K562 (cell line): ENCODE measurements at regions not wholly inside any gene's neighbourhood (a gene's known extent, or its start where the extent isn't known, plus 50 kb on each side); places are given as distances from the start of the nearest gene placed in this dataset.

Experiments
- ATAC-seq: fragments of 200-7000 bp; cut with Tn5 transposase; 3 replicates; pipeline ENCODE4 v1.9.1; 2020; ENCODE audit warnings: moderate library complexity
- BruUV-seq: library from RNA; stranded (reverse); fragments of 400-500 nt; replicated peaks from 2 replicates; lab custom pipeline; 2021; lab: Mats Ljungman, UMichigan
- CTCF ChIA-PET: fragments of 300-600 bp; formaldehyde crosslinking; extraction: SDS; loops from one replicate; lab custom pipeline; 2021; ENCODE audit warnings: low intra/inter-chr PET ratio; lab: Yijun Ruan, JAX
- POLR2A ChIA-PET: fragments of 300-600, 350-650 bp; sonication (Branson Sonifier 250); formaldehyde crosslinking; extraction: SDS; loops from one replicate; lab custom pipeline; 2021; ENCODE audit warnings: antibody characterized with exemption, inconsistent platforms; lab: Yijun Ruan, JAX
- DNase-seq, 4 experiments: peaks; one replicate each; pipeline versions ENCODE4 v3.0.0 to v3.0.0-alpha.2; 2011 to 2018; ENCODE audit warnings: low spot score in 3 of 4, mixed read lengths in 3 of 4; ENCODE audit errors: extremely low read depth in 1 of 4
- FAIRE-seq: peaks from 2 replicates; lab custom pipeline; 2011; peaks lifted over from hg19 to GRCh38; lab: Jason Lieb, UNC
- H2AFZ ChIP-seq: 2 replicates; pipeline ENCODE4 v1.6.0; 2011; ENCODE audit warnings: low read depth, low read length, control low read depth, inconsistent platforms
- H3K27ac ChIP-seq: fragments of 200-600 bp; 3 replicates; pipeline ENCODE4 v1.8.0; 2011; ENCODE audit warnings: low read depth, mild to moderate bottlenecking, control low read depth, inconsistent platforms, low read length, moderate library complexity, mixed read lengths; ENCODE audit errors: extremely low read depth
- H3K27me3 ChIP-seq, 2 experiments: fragments of 300-600 bp in 1 of 2; 2 replicates in 1 of 2; 3 replicates in 1 of 2; pipeline versions ENCODE4 v1.6.0 to v1.8.0; 2011; ENCODE audit warnings: inconsistent platforms in 2 of 2, low read length in 2 of 2, mild to moderate bottlenecking in 1 of 2, mixed read lengths in 1 of 2, moderate library complexity in 1 of 2; ENCODE audit not compliant: control insufficient read depth in 2 of 2, insufficient read depth in 2 of 2
- H3K36me3 ChIP-seq: fragments of 300-600 bp; 3 replicates; pipeline ENCODE4 v1.8.0; 2011; ENCODE audit warnings: mild to moderate bottlenecking, low read length, inconsistent platforms; ENCODE audit not compliant: control insufficient read depth, insufficient read depth
- H3K4me1 ChIP-seq, 2 experiments: fragments of 200-600 bp in 1 of 2; replicated peaks in 1 of 2; 2 replicates in 1 of 2; 3 replicates in 1 of 2; pipeline versions ENCODE4 v1.5.1 to v1.8.0; 2011; ENCODE audit warnings: inconsistent platforms in 2 of 2, low read length in 2 of 2, mild to moderate bottlenecking in 1 of 2, mixed read lengths in 1 of 2, moderate library complexity in 1 of 2; ENCODE audit not compliant: control insufficient read depth in 2 of 2, insufficient read depth in 2 of 2
- H3K4me2 ChIP-seq: 2 replicates; pipeline ENCODE4 v1.6.1; 2011; ENCODE audit warnings: low read length, control low read depth, inconsistent platforms, mixed read lengths; ENCODE audit not compliant: insufficient read depth
- H3K4me3 ChIP-seq: fragments of 200-600 bp; sonication (generic), shearing (Covaris generic); 2 replicates; pipeline ENCODE4 v1.5.1; 2016; ENCODE audit warnings: control low read depth, inconsistent platforms
- H3K79me2 ChIP-seq: fragments of 200-600 bp; 3 replicates; pipeline ENCODE4 v1.8.0; 2011; ENCODE audit warnings: low read length, inconsistent platforms; ENCODE audit not compliant: control insufficient read depth, insufficient read depth
- H3K9ac ChIP-seq, 2 experiments: 2 replicates each; pipeline versions ENCODE4 v1.6.0 to v1.6.1; 2011; ENCODE audit warnings: low read depth in 2 of 2, low read length in 2 of 2, control low read depth in 1 of 2, inconsistent platforms in 1 of 2, mild to moderate bottlenecking in 1 of 2, mixed read lengths in 1 of 2; ENCODE audit not compliant: insufficient read depth in 1 of 2
- H3K9me1 ChIP-seq: one replicate; pipeline ENCODE4 v1.6.0; 2011; ENCODE audit warnings: inconsistent platforms, mild to moderate bottlenecking, low read length, moderate library complexity; ENCODE audit not compliant: control insufficient read depth, insufficient read depth
- H3K9me3 ChIP-seq: replicated peaks from 2 replicates; pipeline ENCODE4 v1.5.1; 2011; ENCODE audit warnings: low read depth, low read length, inconsistent platforms; ENCODE audit not compliant: control insufficient read depth, insufficient read depth
- H4K20me1 ChIP-seq: replicated peaks from 2 replicates; pipeline ENCODE4 v1.6.1; 2011; ENCODE audit warnings: low read length, inconsistent platforms, mixed read lengths; ENCODE audit not compliant: control insufficient read depth, insufficient read depth
- EWSR1 ChIP-seq: fragments of 450-650 bp; IDR thresholded peaks from 2 replicates; pipeline ENCODE4 v1.6.1; 2018; ENCODE audit warnings: borderline replicate concordance, mild to moderate bottlenecking, low read depth, moderate library complexity; ENCODE audit not compliant: partially characterized antibody
- FOSL1 ChIP-seq: fragments of 200-800 bp; sonication (Bioruptor generic); conservative IDR thresholded peaks from 2 replicates; pipeline ENCODE4 v1.6.1; 2016; ENCODE audit warnings: missing genetic modification characterization, missing compliant biosample characterization
- FOXK1 ChIP-seq: sonication (generic); formaldehyde crosslinking; IDR thresholded peaks from 2 replicates; pipeline ENCODE4 v1.8.0; 2022; ENCODE audit warnings: missing genetic modification reagents, mild to moderate bottlenecking, borderline replicate concordance
- ILK ChIP-seq: fragments of 450-650 bp; IDR thresholded peaks from 2 replicates; pipeline ENCODE4 v1.6.1; 2016; ENCODE audit warnings: missing genetic modification characterization, low read depth, mild to moderate bottlenecking, missing compliant biosample characterization, moderate library complexity, borderline replicate concordance
- MCM5 ChIP-seq: fragments of 450-650 bp; IDR thresholded peaks from 2 replicates; pipeline ENCODE4 v1.6.1; 2016; ENCODE audit warnings: low read depth
- NCOA6 ChIP-seq: fragments of 450-650 bp; IDR thresholded peaks from 2 replicates; pipeline ENCODE4 v1.6.1; 2017; ENCODE audit warnings: mild to moderate bottlenecking
- NR3C1 ChIP-seq: sonication (generic); formaldehyde crosslinking; IDR thresholded peaks from 2 replicates; pipeline ENCODE4 v1.8.1; 2022; ENCODE audit warnings: missing genetic modification reagents
- RBM22 ChIP-seq: fragments of 200-400 bp; formaldehyde crosslinking; IDR thresholded peaks from 2 replicates; pipeline ENCODE4 v1.6.1; 2018; ENCODE audit warnings: low read length, low read depth; ENCODE audit not compliant: poor library complexity, severe bottlenecking
- ZEB2 ChIP-seq: fragments of 450-650 bp; IDR thresholded peaks from 2 replicates; pipeline ENCODE4 v1.6.1; 2016
- ZNF347 ChIP-seq: fragments of 450-650 bp; formaldehyde crosslinking; IDR thresholded peaks from 2 replicates; pipeline ENCODE4 v1.4.0; 2020; ENCODE audit warnings: low read depth, mild to moderate bottlenecking, moderate library complexity
- ZNF551 ChIP-seq: fragments of 250-450 bp; sonication (Bioruptor Pico); IDR thresholded peaks from 2 replicates; pipeline ENCODE4 v1.5.0; 2021; ENCODE audit warnings: mild to moderate bottlenecking, moderate library complexity
- ZNF668 ChIP-seq: fragments of 250-450 bp; sonication (Bioruptor Pico); IDR thresholded peaks from 2 replicates; pipeline ENCODE4 v1.8.0; 2022; ENCODE audit warnings: mild to moderate bottlenecking, inconsistent platforms
- WGBS: fragments of 100-300 bp; shearing (Covaris generic); methylation state at CpG from one replicate; pipeline ENCODE4 v1.1.6; 2016; ENCODE audit warnings: low coverage, mixed read lengths; ENCODE audit not compliant: insufficient coverage; ENCODE audit errors: missing lambda C conversion rate; 5-methylcytosine and 5-hydroxymethylcytosine counted together
- in situ Hi-C: fragments of 300-500 bp; cut with MboI; formaldehyde crosslinking; loops from 4 replicates; pipeline ENCODE4 v1.15.0; 2018; ENCODE audit warnings: inconsistent platforms, mixed read lengths
- intact Hi-C: fragments of 100-400 bp; cut with micrococcal nuclease; formaldehyde crosslinking; loops from 2 replicates; pipeline ENCODE4 v1.14.2; 2022
- TF ChIP-seq, protein P1 (sequence below): fragments of 450-650 bp; IDR thresholded peaks from 2 replicates; pipeline ENCODE4 v1.6.1; 2018; ENCODE audit not compliant: partially characterized antibody
- TF ChIP-seq, protein P2 (sequence below): fragments of 250-450 bp; sonication (Bioruptor Pico); IDR thresholded peaks from 2 replicates; pipeline ENCODE4 v1.5.0; 2022; ENCODE audit warnings: mild to moderate bottlenecking

DNA sequence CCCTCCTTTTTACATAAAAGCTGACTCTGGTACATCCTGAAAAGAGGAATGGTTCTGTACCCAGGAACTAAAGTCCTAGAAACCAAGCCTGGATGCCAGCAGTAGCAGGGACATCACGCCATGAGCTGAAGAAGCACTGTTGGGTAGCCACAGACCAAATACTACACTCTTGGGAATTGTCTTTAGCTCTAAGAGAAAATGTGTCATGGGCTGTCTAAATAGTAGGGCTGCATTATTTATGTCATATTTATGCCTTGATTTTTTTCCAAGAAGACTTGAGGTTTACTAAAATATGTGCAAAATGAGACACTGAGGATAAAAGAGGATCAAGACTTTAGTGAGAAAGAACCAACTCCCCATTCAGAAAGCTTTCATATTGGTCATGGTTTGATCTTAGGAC lies 213.6 kb downstream of the RAB38 start (continued):
- TF ChIP-seq, protein P1, sequence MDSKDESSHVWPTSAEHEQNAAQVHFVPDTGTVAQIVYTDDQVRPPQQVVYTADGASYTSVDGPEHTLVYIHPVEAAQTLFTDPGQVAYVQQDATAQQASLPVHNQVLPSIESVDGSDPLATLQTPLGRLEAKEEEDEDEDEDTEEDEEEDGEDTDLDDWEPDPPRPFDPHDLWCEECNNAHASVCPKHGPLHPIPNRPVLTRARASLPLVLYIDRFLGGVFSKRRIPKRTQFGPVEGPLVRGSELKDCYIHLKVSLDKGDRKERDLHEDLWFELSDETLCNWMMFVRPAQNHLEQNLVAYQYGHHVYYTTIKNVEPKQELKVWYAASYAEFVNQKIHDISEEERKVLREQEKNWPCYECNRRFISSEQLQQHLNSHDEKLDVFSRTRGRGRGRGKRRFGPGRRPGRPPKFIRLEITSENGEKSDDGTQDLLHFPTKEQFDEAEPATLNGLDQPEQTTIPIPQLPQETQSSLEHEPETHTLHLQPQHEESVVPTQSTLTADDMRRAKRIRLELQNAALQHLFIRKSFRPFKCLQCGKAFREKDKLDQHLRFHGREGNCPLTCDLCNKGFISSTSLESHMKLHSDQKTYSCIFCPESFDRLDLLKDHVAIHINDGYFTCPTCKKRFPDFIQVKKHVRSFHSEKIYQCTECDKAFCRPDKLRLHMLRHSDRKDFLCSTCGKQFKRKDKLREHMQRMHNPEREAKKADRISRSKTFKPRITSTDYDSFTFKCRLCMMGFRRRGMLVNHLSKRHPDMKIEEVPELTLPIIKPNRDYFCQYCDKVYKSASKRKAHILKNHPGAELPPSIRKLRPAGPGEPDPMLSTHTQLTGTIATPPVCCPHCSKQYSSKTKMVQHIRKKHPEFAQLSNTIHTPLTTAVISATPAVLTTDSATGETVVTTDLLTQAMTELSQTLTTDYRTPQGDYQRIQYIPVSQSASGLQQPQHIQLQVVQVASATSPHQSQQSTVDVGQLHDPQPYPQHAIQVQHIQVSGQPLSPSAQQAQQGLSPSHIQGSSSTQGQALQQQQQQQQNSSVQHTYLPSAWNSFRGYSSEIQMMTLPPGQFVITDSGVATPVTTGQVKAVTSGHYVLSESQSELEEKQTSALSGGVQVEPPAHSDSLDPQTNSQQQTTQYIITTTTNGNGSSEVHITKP: no peak
- TF ChIP-seq, protein P2, sequence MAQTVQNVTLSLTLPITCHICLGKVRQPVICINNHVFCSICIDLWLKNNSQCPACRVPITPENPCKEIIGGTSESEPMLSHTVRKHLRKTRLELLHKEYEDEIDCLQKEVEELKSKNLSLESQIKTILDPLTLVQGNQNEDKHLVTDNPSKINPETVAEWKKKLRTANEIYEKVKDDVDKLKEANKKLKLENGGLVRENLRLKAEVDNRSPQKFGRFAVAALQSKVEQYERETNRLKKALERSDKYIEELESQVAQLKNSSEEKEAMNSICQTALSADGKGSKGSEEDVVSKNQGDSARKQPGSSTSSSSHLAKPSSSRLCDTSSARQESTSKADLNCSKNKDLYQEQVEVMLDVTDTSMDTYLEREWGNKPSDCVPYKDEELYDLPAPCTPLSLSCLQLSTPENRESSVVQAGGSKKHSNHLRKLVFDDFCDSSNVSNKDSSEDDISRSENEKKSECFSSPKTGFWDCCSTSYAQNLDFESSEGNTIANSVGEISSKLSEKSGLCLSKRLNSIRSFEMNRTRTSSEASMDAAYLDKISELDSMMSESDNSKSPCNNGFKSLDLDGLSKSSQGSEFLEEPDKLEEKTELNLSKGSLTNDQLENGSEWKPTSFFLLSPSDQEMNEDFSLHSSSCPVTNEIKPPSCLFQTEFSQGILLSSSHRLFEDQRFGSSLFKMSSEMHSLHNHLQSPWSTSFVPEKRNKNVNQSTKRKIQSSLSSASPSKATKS (CRISPR knock-in tag): no peak

DNA sequence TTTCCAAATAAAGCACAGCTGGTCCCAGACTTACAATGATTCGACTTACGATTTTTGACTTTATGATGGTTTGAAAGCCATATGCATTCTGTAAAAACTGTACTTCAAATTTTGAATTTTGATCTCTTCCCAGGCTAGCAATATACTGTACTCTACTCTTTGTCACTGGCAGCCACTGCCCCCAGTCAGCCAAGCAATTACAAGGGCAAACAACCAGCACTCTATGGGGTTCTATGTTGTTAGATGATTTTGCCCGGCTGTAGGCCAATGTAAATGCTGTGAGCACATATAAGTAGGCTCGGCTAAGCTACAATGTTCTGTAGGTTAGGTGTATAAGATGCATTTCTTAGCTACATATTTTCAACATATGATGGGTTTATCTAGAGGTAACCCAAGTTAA lies 217.3 kb downstream of the RAB38 start:
- Histone ChIP-seq H2AFZ (no peak overlapping the region), H3K27ac (no peak overlapping the region), H3K9me3 (no peaks in the 10 kb centered on the region), H3K9me1 (no peaks in the 10 kb centered on the region), H3K4me2 (no peak overlapping the region), H3K36me3 (no peaks in the 10 kb centered on the region), H3K9ac (no peak overlapping the region), H3K4me1 (no peaks in the 10 kb centered on the region), H4K20me1 (no peaks in the 10 kb centered on the region), H3K27me3 (no peaks in the 10 kb centered on the region), H3K79me2 (no peaks in the 10 kb centered on the region), H3K4me3 (no peak overlapping the region)
- BruUV-seq: no TSS peak
- CTCF ChIA-PET: no interaction called here
- no peak for TF ChIP-seq RBM22
- no peak for TF ChIP-seq ZEB2
- TF ChIP-seq NR3C1: no peak
- TF ChIP-seq EWSR1: no peak
- no peak for TF ChIP-seq ZNF551 (CRISPR knock-in tag)
- TF ChIP-seq FOXK1 (CRISPR knock-in tag): no peak
- no peak for TF ChIP-seq ZNF347 (CRISPR knock-in tag)
- TF ChIP-seq NCOA6: no peak
- no peak for TF ChIP-seq MCM5
- no peak for TF ChIP-seq ZNF668 (CRISPR knock-in tag)
- no peak for TF ChIP-seq ILK (tag)
- TF ChIP-seq FOSL1 (tag): no peak
- intact Hi-C loops: no loop called here
- ATAC-seq (no peak), FAIRE-seq (no peak), DNase-seq (no peak)
- POLR2A ChIA-PET: no interaction called here
- in situ Hi-C loops: no loop called here
- WGBS: 3% methylated on average over 4 of the region's 4 CpGs
